ENCODE measurements at regions not wholly inside any gene's neighbourhood (a gene's known extent, or its start where the extent isn't known, plus 50 kb on each side); places are given as distances from the start of the nearest gene placed in this dataset.

DNA sequence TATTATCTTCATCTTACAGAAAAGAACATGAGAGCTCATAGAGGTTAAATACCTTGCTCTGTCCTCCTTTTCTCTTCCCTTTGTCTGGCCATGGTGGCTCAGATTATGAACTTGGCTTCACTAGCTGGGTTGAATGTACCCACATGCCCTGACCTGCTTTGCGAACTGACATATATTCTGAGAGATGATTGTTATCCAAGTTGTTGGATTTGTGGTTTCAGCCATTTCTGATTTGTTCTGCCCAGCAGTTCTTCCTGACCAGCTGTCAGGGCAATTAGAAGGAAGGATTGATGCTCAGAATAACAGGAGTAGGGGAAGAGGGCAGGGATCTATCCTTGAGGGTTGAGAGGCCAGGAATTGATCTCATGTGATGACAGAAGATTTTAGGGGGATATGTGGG lies 236.8 kb upstream of the FAM98A start:
- TF ChIP-seq, protein P1, sequence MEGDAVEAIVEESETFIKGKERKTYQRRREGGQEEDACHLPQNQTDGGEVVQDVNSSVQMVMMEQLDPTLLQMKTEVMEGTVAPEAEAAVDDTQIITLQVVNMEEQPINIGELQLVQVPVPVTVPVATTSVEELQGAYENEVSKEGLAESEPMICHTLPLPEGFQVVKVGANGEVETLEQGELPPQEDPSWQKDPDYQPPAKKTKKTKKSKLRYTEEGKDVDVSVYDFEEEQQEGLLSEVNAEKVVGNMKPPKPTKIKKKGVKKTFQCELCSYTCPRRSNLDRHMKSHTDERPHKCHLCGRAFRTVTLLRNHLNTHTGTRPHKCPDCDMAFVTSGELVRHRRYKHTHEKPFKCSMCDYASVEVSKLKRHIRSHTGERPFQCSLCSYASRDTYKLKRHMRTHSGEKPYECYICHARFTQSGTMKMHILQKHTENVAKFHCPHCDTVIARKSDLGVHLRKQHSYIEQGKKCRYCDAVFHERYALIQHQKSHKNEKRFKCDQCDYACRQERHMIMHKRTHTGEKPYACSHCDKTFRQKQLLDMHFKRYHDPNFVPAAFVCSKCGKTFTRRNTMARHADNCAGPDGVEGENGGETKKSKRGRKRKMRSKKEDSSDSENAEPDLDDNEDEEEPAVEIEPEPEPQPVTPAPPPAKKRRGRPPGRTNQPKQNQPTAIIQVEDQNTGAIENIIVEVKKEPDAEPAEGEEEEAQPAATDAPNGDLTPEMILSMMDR (IDR thresholded peaks at IDR 0.05) = no peak
- TF ChIP-seq POLR2A (IDR thresholded peaks at IDR 0.05) = no peak
